ENCODE measurements at regions not wholly inside any gene's neighbourhood (a gene's known extent, or its start where the extent isn't known, plus 50 kb on each side); places are given as distances from the start of the nearest gene placed in this dataset.

DNA sequence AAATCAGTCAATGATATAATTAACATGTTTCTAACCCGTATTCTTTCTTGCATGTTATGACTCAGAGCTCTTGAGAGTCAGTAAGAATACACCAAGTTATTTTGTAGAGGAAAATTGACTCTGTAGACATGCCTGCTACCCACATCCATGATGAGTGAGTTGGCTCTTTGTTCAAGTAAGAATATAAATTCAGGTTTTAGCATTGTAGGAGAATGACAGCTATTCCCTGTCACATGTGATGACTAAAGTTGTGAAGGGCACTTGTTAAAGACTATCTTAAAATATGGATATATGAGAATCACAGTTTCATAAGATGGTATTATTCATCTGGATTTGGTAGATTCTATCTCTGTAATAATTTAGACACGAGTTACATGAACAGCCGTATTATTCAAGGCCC lies 209.1 kb downstream of the CCDC59 start:
- no peak for DNase-seq

DNA sequence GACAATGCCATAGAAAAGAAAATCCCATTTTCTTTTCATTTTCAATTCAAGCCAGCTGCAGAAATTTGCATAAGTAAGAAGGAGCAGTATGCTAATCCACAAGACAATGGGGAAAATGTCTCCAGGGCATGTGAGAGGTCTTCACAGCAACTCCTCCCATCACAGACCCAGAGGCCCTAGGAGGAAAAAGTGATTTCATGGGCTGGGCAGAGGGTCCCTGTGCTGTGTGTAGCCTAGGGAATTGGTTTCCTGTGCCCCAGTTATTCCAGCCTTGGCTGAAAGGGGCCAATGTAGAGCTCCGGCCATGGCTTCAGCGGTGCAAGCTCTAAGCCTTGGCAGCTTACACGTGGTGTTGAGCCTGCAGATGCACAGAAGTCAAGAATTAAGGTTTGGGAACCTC lies 211.4 kb downstream of the CCDC59 start:
- DNase-seq = no peak

DNA sequence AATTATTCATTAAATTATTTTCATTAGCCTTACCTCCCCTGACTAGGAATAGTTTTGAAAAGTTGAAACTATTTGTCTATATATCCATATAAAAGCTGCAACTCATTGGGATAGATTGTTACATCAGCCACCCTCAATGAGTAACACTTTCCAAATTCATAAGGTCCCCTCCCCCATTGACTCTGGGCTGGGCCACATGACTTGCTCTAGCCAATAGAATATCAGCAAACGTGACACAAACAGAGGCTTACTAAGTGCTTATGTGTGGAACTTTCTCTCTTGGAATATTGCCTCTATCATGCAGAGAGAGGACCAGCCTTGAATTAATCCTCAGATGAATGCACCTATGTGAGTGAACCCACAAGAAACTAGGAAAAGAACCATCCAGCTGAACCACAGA lies 213.7 kb downstream of the CCDC59 start:
- no peak for DNase-seq

DNA sequence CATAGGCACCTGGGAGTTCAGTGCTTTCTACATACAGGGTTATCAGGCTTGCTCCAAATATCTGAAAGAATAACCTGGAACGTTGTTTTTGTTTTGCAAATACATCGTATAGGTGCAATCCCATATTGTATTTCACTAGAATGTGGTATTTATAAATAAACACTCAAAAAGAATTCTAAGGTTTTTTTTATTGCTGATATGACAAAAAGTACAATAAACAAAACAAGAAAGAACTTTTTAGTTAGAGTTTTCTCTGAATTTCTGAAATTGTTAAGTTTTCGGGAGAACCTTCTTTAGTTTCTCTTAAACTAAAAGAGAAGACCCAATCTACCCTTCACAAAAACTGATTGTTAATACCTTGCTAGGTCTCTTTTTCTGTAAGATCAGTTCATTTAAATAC lies 225.8 kb downstream of the CCDC59 start:
- DNase-seq = no peak

DNA sequence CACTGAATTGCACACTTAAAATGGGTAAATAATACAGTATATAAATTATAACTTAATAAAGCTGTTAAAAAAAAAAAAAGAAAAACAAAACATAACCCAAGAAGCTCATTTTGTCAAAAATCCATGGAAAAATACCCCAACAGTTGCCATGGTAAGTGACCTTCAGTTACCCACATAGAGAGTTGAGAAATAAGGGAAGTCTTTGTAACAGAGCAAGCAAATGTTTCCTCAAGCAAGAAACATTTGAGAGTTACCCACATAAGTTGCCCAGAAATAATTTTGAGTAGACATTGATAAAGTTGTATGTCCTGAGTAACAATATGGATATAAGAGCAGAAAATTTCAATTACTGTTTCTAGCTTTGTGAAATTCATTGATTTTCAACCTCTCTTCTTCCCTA lies 227.4 kb downstream of the CCDC59 start:
- no peak for DNase-seq

DNA sequence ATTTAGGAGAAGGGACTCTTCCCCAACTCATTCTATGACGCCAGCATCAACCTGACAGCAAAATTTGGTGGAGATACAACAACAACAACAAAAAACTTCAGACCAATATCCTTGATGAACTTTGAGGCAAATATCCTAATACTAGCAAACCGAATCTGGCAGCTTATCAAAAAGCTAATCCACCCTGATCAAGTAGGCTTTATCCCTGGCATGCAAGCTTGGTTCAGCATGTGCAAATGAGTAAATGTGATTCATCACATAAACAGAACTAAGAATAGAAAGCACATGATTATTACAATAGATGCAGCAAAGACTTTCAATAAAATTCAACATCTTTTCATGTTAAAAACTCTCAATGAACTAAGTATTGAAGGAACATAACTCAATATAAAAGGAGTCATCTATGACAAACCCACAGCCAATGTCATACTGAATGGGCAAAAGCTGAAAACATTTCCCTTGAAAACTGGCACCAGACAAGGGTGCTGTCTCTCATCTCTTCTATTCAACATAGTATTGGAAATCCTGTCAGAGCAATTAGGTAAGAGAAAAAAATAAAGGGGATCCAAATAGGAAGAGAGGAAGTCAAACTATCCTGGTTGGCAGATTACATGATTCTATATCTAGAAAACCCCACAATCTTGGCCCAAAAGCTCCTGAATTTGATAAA lies 233.3 kb downstream of the CCDC59 start:
- no peak for DNase-seq

- DNase-seq = no peak
These were observed 236.6 kb downstream of the CCDC59 start for GRCh38 chr12:82121545-82121944.

GRCh38 chr12:82120901-82121300 lies 237.3 kb downstream of the CCDC59 start:
- no peak for DNase-seq

GRCh38 chr12:82109243-82109642 lies 248.9 kb downstream of the CCDC59 start:
- no peak for DNase-seq

DNA sequence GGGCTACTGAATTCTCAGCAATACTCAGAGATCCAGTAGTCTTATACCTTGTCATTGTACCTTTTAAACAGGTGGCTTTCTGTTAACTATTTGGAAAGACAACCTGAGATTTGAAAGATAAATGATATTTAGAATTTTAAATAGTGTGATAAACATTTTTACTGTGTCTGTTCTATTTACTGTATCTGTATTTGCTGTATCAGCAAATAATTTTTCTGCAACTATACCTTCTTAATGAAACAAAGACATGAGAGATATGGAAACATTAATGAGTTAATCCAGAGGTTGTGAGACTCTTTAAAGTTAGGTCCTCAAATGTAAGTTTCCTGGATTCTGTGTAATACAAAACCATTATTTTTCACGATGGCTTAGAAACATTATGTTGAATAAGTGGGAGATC lies 249.6 kb downstream of the CCDC59 start:
- no peak for DNase-seq

DNA sequence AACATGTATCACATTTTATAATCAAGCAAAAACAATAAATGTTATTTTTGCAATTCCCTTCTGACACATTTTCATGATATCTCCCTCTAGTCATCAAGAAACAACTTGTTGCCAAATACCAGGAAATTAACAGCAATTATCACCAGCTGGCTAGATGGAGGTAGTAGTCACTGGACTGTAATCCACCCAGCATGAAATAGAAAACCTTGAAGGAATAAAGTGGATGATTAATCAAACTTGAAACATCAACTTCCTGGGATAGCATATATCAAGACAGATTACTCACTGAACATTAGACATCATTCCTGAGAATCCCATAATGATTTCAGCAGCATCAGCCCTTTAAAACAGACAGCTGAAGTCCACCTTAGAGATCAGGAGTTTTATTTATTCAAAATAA lies 259.0 kb downstream of the CCDC59 start:
- DNase-seq = no peak

GRCh38 chr12:82097877-82098276 lies 260.3 kb downstream of the CCDC59 start:
- no peak for DNase-seq

DNA sequence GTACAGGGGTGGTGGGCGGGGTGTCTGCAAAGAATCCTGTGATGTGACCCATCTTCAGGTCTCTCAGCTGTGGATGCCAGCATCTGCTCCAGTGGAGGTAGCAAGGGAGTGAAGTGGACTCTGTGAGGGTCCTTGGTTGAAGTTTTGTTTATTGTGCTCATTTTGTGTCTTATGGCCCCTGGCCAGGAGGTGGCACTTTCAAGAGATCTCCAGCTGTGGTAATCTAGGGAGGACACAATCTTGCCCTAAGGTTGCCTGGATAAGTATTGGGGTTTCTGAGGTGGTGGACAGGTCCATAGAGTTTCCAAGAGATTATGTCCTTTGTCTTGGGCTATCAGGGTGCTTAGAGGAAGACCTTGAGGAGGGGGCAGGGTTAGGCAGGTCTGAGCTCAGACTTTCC lies 260.7 kb downstream of the CCDC59 start:
- DNase-seq = no peak

DNA sequence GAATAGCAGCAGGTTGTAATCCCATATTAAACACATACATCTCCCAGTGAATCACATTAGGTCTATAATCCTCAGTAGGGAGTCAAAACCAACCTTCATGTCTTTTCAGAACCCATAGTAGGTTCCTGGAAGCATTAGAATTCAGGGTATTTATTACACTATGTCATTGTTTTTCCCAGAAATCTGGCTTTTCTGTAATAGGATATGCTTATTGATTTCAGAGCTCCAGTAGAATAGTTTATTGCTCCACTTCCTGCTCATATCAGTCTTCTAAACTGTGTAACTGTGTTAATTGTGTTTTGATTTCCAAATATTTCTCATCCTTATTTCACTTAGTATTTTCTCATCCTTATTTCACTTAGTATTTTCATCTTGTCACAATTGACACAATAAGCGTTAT lies 268.0 kb downstream of the CCDC59 start:
- no peak for DNase-seq

DNA sequence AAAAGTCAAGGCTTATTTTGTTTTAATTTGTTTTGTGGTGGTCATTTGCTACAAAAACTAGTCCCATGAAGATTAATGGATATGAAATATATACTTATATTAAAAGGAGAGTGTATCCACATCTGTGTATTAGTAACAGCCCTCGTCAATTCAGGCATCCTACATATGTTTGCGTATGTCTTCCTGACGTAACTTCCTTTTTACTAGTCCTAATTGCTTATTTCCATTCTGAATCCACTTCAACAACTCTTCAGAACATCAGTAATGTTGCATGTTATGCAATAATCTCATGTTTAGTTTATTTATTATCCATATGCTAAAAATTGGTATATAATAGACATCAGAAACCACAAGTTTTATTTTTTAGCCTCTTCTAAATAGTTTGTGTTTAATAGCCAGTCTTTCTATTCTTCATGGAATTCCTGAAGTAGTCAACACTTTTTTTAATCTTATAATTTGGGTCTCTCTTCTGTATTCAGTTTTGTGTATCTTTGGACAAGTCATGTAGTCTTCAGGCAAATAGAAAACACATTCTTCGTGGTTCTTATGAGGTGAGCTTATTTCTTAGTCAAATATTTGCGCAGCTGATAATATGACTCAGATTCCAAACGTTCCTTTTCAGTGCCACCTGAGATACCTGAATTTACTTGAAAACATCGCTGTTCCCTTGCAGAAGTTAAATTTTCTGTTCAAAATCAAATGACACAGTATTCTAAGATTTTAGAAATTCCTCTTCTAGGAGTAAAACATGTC lies 268.6 kb downstream of the CCDC59 start:
- DNase-seq = no peak

GRCh38 chr12:82082501-82082900 lies 275.7 kb downstream of the CCDC59 start:
- no peak for DNase-seq

GRCh38 chr12:82069931-82070514 lies 288.2 kb downstream of the CCDC59 start:
- DNase-seq = no peak

- DNase-seq = no peak
These were observed 299.0 kb upstream of the PPFIA2 start for GRCh38 chr12:82058197-82058596.

DNA sequence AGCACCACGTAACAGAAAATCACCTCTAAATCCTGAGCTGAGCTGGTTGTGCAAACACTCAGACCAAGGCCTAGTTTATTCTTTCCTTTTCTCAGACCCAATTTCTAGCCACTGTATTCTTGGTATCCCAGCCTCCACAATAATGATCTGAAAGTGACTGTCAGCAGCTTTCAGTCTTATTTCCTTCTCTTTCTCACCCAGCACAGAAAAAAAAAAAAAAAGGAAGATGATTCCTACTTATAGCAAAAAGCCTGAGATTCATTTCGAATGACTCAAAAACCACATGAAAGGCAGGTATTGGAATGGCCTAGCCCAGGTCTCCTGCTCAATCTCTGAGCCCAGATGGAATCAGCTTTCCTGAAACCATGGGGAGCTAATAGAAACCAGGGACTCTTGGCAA lies 298.6 kb upstream of the PPFIA2 start:
- no peak for DNase-seq

DNA sequence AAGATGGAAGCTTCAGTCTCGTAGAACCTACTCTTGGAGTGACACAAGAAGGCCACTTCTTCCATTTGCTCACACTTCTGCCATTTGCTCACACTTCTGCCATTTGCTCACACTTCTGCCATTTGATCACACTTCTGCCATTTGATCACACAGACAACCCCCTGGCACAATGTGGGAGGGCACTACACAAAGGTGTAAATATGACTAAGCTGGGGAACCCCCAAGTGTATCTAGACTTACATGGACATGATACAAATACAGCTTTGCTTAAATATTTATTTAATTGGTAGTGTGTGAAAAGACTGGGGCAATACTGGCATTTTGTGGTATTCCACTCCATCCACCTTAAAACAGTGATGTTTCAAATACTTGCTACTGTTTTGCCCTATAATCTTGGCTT lies 296.2 kb upstream of the PPFIA2 start:
- no peak for DNase-seq

GRCh38 chr12:82054566-82054965 lies 295.4 kb upstream of the PPFIA2 start:
- no peak for DNase-seq

DNA sequence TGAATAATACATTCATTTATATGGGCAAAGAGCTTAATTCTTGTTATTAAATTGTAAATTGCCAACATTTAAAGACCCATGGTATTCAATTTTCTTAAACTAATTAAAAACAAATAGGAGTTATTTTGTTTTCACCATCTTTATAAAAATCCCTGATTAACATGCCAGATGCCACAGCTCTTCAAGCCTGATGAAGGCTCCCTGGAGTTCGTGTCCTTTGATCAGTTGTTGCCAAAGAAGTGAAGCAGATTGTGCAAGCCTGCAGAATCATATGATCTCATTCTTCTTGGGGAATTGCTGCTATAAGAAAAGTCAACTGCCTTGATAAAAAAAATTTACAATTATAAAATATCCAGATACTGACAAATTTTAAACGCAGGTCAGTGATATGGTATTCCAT lies 288.3 kb upstream of the PPFIA2 start:
- DNase-seq = no peak

GRCh38 chr12:82040987-82041743 lies 282.0 kb upstream of the PPFIA2 start:
- DNase-seq = no peak

DNA sequence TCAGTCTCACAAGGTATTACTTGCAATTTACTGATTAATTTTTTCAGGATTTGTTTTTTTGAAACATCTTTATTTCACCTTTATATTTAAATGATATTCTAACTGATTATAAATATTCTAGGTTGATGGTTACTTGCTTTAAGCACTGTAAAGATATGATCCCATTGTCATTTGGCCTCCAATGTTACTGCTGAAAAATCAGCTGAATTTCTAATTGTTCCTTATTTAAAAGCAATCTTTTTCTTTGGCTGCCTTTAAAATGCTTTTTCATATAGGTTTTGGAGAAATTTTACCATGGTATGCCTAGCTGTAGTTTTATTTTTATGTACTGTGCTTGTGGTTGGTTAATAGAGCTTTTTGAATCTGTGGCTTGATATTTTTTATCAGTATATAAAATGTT lies 275.6 kb upstream of the PPFIA2 start:
- DNase-seq = no peak

Data from stimulated activated CD4-positive, alpha-beta T cell treated with anti-CD3 and anti-CD28 coated beads, Interleukin-1b, Interleukin-23, amount 100 ng/mL, for 48 hours (primary cell).